ENCODE measurements at regions not wholly inside any gene's neighbourhood (a gene's known extent, or its start where the extent isn't known, plus 50 kb on each side); places are given as distances from the start of the nearest gene placed in this dataset.

DNA sequence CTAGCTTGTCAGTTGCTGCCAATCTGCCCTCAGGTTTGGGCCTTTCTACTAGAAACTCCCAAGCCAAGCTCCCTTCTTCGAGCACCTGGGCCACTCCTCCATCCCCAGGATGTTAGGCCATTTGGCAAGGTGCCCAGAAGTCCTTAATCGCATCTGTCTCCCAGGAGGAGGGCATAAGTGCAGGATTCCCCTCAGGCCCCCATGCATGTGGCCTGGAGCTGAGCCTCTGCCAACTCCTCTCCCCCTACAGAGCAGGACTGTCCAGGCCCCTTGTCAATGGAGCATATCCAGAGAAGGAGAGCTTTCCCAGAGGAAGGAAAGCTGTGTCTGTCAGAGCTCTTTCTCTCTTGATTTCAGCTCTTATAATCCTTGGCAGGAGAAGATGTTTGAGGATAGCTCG, 182.6 kb upstream of the ROPN1 start:
- no peak overlapping the region for H3K27ac Mint-ChIP-seq (ENCODE audit: low read depth, unreplicated experiment)
- intact Hi-C loops (cut with micrococcal nuclease): no loop called here
- no peaks in the 10 kb centered on the region for H3K4me1 Mint-ChIP-seq (ENCODE audit: insufficient read depth, unreplicated experiment)
- TF ChIP-seq, protein P1, sequence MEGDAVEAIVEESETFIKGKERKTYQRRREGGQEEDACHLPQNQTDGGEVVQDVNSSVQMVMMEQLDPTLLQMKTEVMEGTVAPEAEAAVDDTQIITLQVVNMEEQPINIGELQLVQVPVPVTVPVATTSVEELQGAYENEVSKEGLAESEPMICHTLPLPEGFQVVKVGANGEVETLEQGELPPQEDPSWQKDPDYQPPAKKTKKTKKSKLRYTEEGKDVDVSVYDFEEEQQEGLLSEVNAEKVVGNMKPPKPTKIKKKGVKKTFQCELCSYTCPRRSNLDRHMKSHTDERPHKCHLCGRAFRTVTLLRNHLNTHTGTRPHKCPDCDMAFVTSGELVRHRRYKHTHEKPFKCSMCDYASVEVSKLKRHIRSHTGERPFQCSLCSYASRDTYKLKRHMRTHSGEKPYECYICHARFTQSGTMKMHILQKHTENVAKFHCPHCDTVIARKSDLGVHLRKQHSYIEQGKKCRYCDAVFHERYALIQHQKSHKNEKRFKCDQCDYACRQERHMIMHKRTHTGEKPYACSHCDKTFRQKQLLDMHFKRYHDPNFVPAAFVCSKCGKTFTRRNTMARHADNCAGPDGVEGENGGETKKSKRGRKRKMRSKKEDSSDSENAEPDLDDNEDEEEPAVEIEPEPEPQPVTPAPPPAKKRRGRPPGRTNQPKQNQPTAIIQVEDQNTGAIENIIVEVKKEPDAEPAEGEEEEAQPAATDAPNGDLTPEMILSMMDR (IDR thresholded peaks at IDR 0.05; ENCODE audit: unreplicated experiment): no peak
- H3K27me3 Mint-ChIP-seq (ENCODE audit: insufficient read depth, unreplicated experiment): peaks cover 20% of the 10 kb centered on the region
- no peak overlapping the region for H3K4me3 Mint-ChIP-seq (ENCODE audit: unreplicated experiment)
- BruUV-seq (replicated peaks): no TSS peak
- peak; percentile 22 for DNase-seq (ENCODE audit: unreplicated experiment)
- ChIA-PET CTCF (interaction anchor here (0.8 to 1.2 kb wide), 3 partner anchors 25 to 522 kb away, joined by 3 to 4 read pairs (median 4); no protein-coding TSS in a partner anchor), POLR2A (no interaction called here)
- no peaks in the 10 kb centered on the region for H3K36me3 Mint-ChIP-seq (ENCODE audit: insufficient read depth, unreplicated experiment)
- H3K9me3 Mint-ChIP-seq (ENCODE audit: unreplicated experiment): no peaks in the 10 kb centered on the region

DNA sequence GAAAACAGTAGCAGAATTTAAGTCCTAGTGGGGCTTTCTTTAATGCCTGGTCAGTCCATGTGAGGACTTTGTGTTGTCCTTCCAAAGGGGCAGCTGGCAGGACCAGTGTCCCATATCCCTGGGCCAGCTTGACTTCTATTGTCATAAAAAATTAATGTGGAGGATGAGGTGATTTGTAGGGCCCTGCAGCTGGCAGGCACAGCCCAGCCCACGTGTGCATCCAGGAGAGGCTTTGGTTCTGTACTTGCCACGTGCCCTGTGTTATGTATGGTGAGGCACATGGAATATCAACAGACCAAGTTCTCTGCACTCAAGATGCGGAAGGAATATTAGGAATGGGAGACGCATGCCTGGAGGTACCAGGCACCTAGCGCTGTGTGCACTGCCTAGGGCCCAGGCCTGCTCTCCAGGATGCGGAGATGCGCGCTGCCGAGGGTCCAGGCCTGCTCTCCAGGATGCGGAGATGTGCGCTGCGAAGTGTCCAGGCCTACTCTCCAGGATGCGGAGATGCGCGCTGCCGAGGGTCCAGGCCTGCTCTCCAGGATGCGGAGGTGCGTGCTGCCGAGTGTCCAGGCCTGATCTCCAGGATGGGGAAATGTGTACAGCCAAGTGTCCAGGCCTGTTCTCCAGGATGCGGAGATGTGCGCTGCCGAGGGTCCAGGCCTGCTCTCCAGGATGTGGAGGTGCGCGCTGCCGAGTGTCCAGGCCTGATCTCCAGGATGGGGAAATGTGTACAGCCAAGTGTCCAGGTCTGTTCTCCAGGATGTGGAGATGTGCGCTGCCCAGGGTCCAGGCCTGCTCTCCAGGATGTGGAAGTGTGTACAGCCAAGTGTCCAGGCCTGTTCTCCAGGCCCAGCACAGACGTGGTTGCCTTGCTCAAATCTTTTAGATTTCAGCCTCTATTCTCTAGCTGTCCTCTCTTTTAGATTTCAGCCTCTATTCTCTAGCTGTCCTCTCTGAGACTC, 183.3 kb upstream of the ROPN1 start:
- Mint-ChIP-seq H3K27ac (ENCODE audit: low read depth, unreplicated experiment) (no peak overlapping the region), H3K27me3 (ENCODE audit: insufficient read depth, unreplicated experiment) (peaks cover 19% of the 10 kb centered on the region), H3K36me3 (ENCODE audit: insufficient read depth, unreplicated experiment) (peaks cover 5% of the 10 kb centered on the region), H3K4me3 (ENCODE audit: unreplicated experiment) (no peak overlapping the region), H3K9me3 (ENCODE audit: unreplicated experiment) (no peaks in the 10 kb centered on the region), H3K4me1 (ENCODE audit: insufficient read depth, unreplicated experiment) (no peaks in the 10 kb centered on the region)
- BruUV-seq (replicated peaks): no TSS peak
- ChIA-PET POLR2A (interaction anchor here (0.6 kb wide), 1 partner anchor 116 kb away, joined by 3 read pairs; no protein-coding TSS in a partner anchor), CTCF (no interaction called here)
- DNase-seq (ENCODE audit: unreplicated experiment): no peak
- TF ChIP-seq, protein P1 (IDR thresholded peaks at IDR 0.05; ENCODE audit: unreplicated experiment): no peak
- intact Hi-C loops (cut with micrococcal nuclease): no loop called here

DNA sequence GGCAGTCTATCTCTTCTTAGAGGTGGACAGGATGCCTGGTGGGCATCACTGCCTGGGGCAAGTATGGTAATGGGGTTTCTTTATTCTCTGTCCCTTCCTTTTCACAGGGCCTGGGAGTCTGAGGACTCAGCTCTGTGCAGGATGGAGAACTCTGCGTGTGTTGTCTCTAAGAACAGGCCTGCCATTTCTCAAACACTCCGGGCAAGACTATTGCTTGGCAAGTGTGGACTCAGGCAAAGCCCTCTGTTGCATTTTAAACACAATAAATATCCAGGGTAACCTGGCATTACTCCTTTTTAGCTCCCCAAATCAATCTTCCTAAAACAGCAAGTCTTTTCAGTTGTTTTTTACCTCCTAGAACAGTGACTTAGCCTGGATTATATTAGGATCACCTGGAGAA, 185.1 kb upstream of the ROPN1 start:
- Mint-ChIP-seq H3K36me3 (ENCODE audit: insufficient read depth, unreplicated experiment) (peaks cover 6% of the 10 kb centered on the region), H3K27me3 (ENCODE audit: insufficient read depth, unreplicated experiment) (peaks cover 37% of the 10 kb centered on the region), H3K27ac (ENCODE audit: low read depth, unreplicated experiment) (no peak overlapping the region), H3K4me3 (ENCODE audit: unreplicated experiment) (no peak overlapping the region), H3K4me1 (ENCODE audit: insufficient read depth, unreplicated experiment) (no peaks in the 10 kb centered on the region), H3K9me3 (ENCODE audit: unreplicated experiment) (peaks cover 6% of the 10 kb centered on the region)
- TF ChIP-seq, protein P1 (IDR thresholded peaks at IDR 0.05; ENCODE audit: unreplicated experiment): no peak
- CTCF ChIA-PET: interaction anchor here (0.6 kb wide), 1 partner anchor 161 kb away, joined by 3 read pairs; no protein-coding TSS in a partner anchor
- DNase-seq (ENCODE audit: unreplicated experiment): no peak
- intact Hi-C loops (cut with micrococcal nuclease): no loop called here
- POLR2A ChIA-PET: no interaction called here
- BruUV-seq (replicated peaks): no TSS peak

DNA sequence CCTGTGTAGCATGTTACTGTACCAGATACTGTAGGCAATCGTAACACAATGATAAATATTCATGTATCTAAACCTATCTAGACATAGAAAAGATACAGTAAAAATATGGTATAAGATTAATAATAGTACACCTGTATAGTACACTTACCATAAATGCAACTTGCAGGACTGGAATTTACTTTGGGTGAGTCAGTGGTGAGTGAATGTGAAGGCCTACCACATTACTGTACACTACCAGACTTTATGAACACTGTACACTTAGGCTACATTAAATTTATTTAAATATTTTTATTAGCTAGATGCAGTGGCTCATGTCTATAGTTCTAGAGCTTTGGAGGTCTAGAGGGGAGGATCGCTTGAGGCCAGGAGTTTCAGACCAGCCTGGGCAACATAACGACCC, 186.6 kb upstream of the ROPN1 start:
- BruUV-seq (replicated peaks): no TSS peak
- POLR2A ChIA-PET: no interaction called here

More for the DNA sequence above, 186.6 kb upstream of the ROPN1 start:
- Mint-ChIP-seq H3K27me3 (ENCODE audit: insufficient read depth, unreplicated experiment) (peaks cover 52% of the 10 kb centered on the region), H3K4me1 (ENCODE audit: insufficient read depth, unreplicated experiment) (no peaks in the 10 kb centered on the region), H3K9me3 (ENCODE audit: unreplicated experiment) (peaks cover 8% of the 10 kb centered on the region), H3K27ac (ENCODE audit: low read depth, unreplicated experiment) (no peak overlapping the region), H3K4me3 (ENCODE audit: unreplicated experiment) (no peak overlapping the region), H3K36me3 (ENCODE audit: insufficient read depth, unreplicated experiment) (peaks cover 6% of the 10 kb centered on the region)
- CTCF ChIA-PET: interaction anchor here (0.6 kb wide), 1 partner anchor 145 kb away, joined by 3 read pairs; the partner anchor contains the start of gene KALRN
- intact Hi-C loops (cut with micrococcal nuclease): no loop called here
- no peak for DNase-seq (ENCODE audit: unreplicated experiment)
- TF ChIP-seq, protein P1 (IDR thresholded peaks at IDR 0.05; ENCODE audit: unreplicated experiment): no peak

All from MCF 10A (cell line).